ENCODE measurements at regions not wholly inside any gene's neighbourhood (a gene's known extent, or its start where the extent isn't known, plus 50 kb on each side); places are given as distances from the start of the nearest gene placed in this dataset.

DNA sequence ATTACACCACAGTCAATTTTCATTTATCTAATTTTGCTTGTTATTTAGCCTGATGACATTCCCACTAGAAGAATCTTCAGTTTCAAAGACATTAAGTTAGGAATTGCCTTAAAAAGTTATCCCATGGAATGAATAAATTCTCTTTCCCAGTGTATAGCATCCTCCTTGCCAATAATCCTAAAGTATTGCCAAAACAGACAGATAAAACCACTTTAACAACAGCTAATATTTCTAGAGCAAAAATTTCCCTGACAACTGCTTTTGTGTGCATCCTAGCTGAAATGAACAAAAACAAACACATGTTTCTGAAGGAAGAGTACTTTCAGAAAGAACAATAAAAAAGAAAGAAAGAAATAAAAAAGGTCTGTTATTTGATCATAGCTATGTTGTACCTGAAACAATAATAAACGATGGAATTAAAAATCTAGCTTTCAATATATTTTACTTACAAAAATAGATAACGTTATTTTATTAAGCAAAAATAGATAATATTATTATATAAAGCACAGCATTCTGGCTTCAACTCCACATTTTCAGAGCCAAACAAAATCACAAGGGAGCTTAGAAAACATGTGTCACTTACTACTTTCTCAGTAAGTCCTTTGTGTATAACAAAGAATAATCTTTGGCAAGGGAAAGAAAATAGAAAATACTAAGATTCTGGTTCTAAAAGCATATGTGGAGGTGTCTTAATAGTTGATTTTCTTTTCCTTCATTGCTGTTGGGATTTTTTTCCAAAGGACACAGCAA, 939.0 kb upstream of the CRIM1 start:
- TF ChIP-seq, protein P1, sequence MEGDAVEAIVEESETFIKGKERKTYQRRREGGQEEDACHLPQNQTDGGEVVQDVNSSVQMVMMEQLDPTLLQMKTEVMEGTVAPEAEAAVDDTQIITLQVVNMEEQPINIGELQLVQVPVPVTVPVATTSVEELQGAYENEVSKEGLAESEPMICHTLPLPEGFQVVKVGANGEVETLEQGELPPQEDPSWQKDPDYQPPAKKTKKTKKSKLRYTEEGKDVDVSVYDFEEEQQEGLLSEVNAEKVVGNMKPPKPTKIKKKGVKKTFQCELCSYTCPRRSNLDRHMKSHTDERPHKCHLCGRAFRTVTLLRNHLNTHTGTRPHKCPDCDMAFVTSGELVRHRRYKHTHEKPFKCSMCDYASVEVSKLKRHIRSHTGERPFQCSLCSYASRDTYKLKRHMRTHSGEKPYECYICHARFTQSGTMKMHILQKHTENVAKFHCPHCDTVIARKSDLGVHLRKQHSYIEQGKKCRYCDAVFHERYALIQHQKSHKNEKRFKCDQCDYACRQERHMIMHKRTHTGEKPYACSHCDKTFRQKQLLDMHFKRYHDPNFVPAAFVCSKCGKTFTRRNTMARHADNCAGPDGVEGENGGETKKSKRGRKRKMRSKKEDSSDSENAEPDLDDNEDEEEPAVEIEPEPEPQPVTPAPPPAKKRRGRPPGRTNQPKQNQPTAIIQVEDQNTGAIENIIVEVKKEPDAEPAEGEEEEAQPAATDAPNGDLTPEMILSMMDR (IDR thresholded peaks at IDR 0.05; ENCODE audit: low read depth, low read length): no peak
- DNase-seq (ENCODE audit: extremely low read depth, low read depth): no peak

DNA sequence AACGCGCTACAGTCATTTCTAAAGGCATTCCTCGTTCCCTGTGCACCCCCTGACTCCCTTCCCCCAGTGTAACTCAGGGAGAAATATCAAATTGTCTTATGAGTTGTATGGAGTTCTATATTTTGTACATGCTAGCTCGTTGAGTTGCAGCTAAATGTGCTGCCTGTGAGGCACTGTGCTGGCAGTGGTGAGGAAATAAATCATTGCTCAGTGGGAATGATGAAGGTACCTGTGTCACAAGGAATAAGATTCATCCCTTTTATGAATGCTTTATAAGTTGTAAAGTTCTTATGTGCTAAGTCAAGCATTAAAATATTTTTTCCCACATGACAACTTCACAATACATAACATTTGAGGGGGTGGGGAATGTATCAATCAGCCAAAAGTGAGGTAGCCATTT, 939.6 kb upstream of the CRIM1 start:
- DNase-seq (ENCODE audit: extremely low read depth, low read depth): no peak
- TF ChIP-seq, protein P1 (IDR thresholded peaks at IDR 0.05; ENCODE audit: low read depth, low read length): no peak

DNA sequence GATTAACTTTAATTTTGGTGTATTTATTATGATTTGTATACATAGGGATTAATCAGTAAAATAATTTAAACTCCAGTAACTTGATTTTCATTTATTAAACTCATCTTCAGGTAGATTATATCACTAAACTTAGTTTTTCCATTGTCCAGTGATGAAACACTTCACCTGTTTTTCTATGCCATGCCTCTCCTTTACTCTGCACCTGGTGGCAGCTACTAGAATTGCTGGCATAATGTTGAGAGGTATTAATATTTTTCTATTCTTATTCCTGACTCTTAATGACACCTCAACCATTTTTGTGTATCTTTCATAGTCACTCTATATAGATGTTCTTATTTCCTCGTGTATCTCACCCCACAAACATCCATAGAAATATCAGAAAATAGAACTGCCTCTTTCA, 940.3 kb upstream of the CRIM1 start:
- TF ChIP-seq, protein P1 (IDR thresholded peaks at IDR 0.05; ENCODE audit: low read depth, low read length): no peak
- DNase-seq (ENCODE audit: extremely low read depth, low read depth): no peak

DNA sequence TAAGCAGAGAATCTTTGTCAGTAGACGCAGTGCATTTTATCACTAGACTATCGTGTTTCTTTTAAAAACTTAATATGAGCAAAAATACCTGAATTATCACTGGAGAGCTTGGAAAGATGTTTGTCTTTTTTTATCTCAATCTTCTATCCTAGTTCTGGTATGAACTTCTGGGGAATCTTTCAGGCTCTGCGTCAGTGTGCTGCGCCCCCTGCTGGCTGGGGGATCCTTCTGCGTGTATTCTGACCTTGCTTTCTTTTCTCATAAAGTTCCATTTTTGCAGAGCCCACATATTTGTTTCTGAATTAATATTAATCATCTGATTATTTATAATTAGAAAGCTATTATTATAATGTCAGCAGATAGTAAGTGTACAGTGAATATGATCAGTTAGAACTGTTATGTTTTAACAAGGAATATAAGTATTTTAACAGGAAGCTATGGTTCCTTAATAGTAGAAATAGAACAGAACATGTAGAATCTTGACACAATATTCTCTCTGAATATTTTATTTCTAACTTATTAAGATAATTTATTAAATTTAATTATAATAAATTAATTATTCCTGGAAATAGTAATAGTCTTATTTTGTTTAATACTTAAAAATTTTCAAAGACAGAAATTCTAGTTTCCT, 945.0 kb upstream of the CRIM1 start:
- no peak for DNase-seq (ENCODE audit: extremely low read depth, low read depth)
- TF ChIP-seq, protein P1 (IDR thresholded peaks at IDR 0.05; ENCODE audit: low read depth, low read length): peak; percentile 57

DNA sequence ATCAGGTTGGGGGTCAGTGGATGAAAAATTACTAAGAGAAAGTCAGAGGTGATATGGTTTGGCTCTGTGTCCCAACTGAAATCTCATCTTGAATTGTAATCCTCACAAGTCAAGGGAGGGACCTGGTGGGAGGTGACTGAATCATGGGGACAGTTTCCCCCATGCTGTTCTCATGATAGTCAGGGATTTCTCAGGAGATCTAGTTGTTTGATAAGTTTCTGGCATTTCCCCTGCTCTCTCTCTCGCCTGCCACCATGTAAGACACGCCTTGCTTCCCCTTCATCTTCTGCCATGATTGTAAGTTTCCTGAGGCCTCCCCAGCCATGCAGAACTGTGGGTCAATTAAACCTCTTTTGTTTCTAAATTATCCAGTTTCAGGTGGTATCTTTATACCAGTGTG, 945.8 kb upstream of the CRIM1 start:
- DNase-seq (ENCODE audit: extremely low read depth, low read depth): no peak
- TF ChIP-seq, protein P1 (IDR thresholded peaks at IDR 0.05; ENCODE audit: low read depth, low read length): no peak

DNA sequence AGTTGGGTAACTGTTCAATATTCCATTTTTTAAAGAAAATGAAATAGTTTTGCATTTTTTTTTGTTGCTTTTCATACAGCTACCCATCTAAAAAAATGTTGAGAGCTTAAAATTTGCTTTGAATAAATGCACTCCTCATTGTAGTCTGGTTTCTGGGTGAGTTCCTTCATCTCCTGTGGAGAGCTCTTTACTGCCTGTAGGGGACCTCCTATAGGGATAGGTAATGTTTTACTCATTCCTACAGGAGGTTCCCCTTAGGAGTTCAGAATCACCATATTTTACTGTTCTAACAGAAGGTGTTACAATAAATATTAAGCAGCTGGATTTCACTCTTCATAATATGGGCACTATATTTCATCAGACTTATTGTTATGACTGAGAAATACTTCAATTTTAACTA, 947.3 kb upstream of the CRIM1 start:
- TF ChIP-seq, protein P1 (IDR thresholded peaks at IDR 0.05; ENCODE audit: low read depth, low read length): no peak
- DNase-seq (ENCODE audit: extremely low read depth, low read depth): no peak

DNA sequence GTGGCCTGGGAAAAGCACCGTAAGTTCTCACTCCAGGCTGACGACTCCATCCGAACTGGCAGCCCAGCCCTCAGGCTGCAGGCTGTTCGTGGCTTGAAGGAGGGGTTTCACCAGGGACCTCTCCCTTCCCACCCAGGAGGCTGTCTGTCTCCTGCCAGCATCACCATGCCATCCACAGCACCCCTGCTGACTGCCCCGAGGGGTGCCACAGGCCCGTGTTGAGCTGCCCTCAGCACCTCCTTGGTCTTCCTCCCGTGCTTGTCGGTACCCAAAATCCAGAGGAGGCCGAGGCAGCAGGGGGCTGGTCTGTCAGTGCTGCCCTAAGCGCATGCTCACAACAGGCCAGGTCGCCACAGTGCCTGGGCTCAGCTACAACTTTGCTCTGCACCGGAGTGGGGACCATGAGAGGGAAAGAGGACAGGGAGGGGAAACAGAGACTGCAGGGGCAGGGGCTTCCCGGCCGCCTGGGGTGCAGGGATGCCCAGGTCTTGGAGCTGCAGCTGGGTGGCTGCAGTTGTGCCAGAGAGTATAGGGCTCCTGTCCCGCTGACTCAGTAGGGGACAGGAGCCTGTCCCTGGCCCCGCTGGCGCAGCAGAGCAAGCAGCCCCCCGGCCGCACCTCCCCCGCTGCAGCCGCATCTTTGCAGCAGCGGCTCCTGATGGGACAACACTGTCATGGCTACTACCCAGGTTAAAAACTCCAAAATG, 963.7 kb upstream of the CRIM1 start:
- TF ChIP-seq, protein P1 (IDR thresholded peaks at IDR 0.05; ENCODE audit: low read depth, low read length): no peak
- no peak for DNase-seq (ENCODE audit: extremely low read depth, low read depth)
